CD4-positive, alpha-beta T cell treated with Interleukin-1 beta for 1 hour (primary cell): ENCODE measurements at regions not wholly inside any gene's neighbourhood (a gene's known extent, or its start where the extent isn't known, plus 50 kb on each side); places are given as distances from the start of the nearest gene placed in this dataset.

Experiments used
- DNase-seq, 2 donors: peaks; one replicate each; pipeline ENCODE4 v3.0.0-alpha.2; 2020 to 2022

GRCh38 chr17:56011406-56012131 lies 141.7 kb upstream of the ANKFN1 start:
- no peak for DNase-seq

GRCh38 chr17:56018211-56018610 lies 135.1 kb upstream of the ANKFN1 start:
- no peak for DNase-seq

DNA sequence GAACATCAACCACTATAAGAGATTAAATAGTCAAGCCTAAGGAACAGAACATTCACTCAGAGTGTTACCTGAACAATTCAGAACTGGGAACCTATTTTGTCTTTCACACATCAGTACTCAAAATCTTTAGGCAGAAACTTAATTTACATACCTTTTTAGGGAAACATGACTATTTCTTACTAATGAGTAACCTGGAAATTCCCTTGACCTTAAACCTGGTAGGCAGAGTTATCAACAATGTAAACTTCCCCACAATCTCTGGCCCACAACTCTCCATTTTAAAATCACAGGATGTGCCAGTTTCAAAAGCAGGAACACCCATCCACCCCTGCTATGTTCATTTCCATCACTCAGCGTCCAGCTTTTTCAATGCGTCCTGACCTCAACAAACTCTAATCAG lies 132.9 kb upstream of the ANKFN1 start:
- no peak for DNase-seq

- DNase-seq = no peak
Observed at GRCh38 chr17:56021681-56022190, 131.5 kb upstream of the ANKFN1 start.

DNA sequence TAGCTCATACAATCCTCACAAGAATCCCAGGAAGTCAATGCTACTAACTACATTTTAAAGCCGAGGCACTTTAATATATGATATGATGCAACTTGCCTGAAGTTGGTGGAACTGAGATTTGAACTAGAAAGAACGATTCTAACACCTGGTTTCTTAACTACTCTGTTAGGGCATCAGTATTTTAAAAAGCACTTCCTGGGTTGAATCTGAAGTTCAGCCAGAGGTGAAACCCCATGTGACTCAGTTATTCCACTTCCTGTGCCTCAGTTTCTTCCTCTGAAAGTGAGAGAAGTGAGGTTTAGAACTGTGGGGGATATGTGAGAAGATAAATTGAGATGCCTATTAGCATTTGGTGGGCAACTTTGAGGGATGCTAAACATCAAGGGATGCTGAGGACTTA lies 129.4 kb upstream of the ANKFN1 start:
- no peak for DNase-seq

DNA sequence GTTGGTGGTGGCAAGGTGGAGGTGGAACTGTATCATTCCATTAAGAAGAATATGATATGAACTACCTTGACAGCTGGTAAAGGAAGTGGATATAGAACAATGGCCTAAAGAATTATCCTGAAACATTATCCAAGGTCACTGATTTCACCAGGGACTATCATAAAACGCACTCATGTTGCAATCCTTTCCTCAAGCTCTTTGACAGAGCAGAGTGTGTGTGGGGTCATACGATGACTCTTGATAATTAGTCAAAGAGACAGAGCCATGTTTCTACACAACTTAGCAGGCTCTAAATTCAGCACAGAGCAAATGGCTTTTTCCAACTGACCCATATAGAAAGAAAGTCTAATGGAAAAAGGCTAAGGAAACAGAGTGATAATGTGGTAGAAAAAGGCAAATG lies 126.4 kb upstream of the ANKFN1 start:
- no peak for DNase-seq

- DNase-seq = no peak
Observed at GRCh38 chr17:56028837-56029236, 124.4 kb upstream of the ANKFN1 start.

GRCh38 chr17:56030009-56030624 lies 123.2 kb upstream of the ANKFN1 start:
- no peak for DNase-seq

DNA sequence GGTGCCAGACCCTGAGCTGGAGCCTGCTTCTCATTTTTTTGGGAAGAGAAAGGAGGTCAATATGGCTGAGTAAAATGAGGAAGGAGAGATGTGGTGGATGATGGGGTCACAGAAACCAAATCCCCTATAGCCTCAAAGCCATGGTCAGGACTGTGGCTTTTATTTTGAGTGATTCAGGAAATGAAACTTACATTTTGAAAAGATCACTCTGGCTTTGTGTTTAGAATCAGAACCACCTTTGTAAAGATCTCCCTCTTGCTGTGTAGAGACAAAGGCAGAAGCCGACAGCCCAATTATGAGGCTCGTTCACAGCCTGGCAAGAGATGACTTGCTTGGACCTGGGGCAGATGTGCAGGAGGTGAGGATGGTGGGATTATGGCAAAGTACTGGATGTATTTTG lies 121.6 kb upstream of the ANKFN1 start:
- DNase-seq = no peak

GRCh38 chr17:56034197-56034635 lies 119.1 kb upstream of the ANKFN1 start:
- no peak for DNase-seq

DNA sequence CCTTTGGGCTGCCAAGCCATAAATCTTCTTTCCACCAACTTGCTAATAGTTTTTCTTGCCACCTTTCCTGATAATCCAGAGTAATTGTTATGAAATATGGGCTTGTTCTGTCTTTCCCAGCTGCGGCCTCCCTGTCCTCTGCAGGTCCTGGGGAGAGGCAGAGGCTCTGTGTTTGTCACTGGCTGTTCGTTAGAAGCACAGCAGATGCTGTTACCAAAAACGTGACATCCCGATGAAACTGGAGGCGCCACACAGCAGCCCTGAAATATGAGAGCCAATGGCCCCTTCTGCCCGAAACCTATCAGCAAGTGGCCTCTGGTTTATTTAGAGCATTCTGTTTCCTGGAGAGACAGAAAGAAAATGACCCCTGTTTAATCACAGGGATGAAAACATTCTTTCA lies 115.1 kb upstream of the ANKFN1 start:
- no peak for DNase-seq

DNA sequence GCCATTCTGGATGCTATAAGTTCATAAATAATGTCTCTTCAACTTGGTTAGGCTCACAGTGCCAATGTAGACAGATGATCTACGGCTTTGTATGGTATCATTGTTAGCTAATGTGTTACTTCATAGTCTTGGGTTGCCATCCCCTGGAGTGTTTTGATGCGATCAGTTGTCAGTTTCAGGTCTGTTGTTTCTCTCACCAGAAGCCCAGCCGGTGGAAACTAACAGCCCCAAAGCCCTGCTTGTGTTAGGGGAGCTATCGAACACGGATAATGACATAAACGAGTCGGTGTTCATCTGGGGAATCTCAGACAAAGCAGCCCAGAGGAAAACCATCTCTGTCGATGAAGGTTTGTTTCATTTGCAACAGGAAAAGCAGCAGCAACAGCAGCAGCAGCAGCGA lies 107.4 kb upstream of the ANKFN1 start:
- no peak for DNase-seq

- no peak for DNase-seq
Observed at GRCh38 chr17:56047331-56047730, 105.9 kb upstream of the ANKFN1 start.

- DNase-seq = no peak
Observed at GRCh38 chr17:56057869-56058268, 95.4 kb upstream of the ANKFN1 start.

DNA sequence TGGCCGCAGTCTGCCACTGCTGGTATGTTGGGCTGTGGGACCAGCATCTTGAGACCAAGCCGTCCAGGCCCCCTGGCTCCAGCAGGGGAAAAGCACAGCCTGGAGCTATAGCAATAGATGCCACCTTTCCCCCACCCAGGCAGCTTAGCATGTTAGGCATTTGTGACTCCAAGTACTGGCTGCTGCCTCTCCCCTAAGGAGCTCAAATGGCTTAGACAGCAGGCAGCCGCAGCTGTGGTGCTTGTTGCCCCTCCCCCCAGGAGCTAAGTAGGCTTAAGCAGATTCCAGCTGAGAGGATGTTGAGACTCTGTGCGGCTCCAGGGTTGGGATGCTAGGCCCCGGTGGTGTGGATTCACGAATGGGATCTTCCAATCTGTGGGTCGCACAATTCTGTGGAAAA lies 88.8 kb upstream of the ANKFN1 start:
- no peak for DNase-seq

GRCh38 chr17:56074361-56074890 lies 78.8 kb upstream of the ANKFN1 start:
- DNase-seq = no peak

- DNase-seq = no peak
Observed at GRCh38 chr17:56076980-56077379, 76.3 kb upstream of the ANKFN1 start.

DNA sequence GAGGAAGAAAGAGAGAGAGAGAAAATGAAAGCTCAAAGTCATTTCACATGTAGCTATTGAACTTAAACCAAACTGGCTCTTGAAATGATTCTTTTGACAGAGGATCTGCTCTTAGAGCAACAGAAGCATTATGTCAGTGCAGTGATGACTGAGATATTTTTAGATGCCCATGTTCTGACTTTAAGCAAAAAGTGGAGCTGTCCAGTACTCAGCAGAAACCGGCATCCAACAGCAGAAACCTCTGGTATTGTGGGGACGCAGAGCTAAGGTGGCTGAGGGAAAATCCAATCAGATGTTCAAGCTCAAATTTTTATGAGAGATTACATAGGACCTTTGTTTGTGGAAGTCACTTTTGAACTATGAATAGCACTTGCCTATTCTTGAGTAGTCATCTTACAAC lies 69.8 kb upstream of the ANKFN1 start:
- no peak for DNase-seq

GRCh38 chr17:56085576-56086267 lies 67.6 kb upstream of the ANKFN1 start:
- no peak for DNase-seq

DNA sequence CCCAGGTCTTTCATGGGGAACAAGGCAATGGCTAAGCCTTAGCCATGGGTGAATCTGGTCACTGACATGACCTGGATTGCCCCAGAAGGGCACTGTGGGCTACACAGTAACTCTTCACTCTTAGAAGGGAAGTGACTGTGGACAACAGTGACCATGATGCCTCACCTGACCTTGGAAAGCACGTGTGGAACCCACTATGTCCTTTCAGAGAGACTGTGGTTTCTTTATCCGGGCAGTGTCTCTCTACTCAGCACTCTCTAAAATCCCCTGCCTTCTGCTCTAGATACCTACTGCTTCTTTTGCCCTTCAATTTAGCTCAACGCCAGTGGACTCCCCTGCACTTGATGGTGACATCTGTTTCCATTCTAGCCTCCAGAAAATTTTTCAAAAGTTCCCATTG lies 66.1 kb upstream of the ANKFN1 start:
- DNase-seq = no peak

- DNase-seq = no peak
Observed at GRCh38 chr17:56096026-56096810, 57.1 kb upstream of the ANKFN1 start.

- DNase-seq = no peak
Observed at GRCh38 chr17:56098746-56099145, 54.5 kb upstream of the ANKFN1 start.

DNA sequence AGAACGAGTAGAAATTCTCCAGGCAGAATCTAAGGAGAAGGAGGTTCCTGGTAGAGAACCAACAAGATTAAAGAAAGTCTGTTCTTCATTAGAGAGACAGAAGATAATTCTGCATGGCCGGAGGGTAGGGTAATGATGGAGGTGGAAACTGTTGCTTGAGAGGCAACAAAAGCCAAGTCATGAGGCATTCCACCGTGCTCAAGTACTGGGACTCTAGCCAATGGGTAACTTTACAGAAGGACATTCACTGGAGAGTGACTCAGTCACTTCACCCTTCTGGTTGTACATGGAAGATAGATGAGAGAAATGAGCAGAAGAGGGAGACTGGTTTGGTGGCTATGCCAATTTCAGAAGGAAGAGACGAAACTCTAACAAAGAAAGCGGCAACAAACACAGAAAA lies 53.6 kb upstream of the ANKFN1 start:
- DNase-seq = no peak
